Hepatocyte (in vitro differentiated cells): ENCODE measurements at regions not wholly inside any gene's neighbourhood (a gene's known extent, or its start where the extent isn't known, plus 50 kb on each side); places are given as distances from the start of the nearest gene placed in this dataset.

Source experiments
- DNase-seq: peaks from one replicate; pipeline ENCODE4 v3.0.0-alpha.2; 2016; ENCODE audit warnings: low spot score
- H2AFZ ChIP-seq: fragments of 200-600 bp; sonication (generic); 2 replicates; pipeline ENCODE4 v1.6.0; 2016; ENCODE audit warnings: antibody characterized with exemption, mild to moderate bottlenecking
- H3K27ac ChIP-seq: fragments of 200-600 bp; sonication (generic); 2 replicates; pipeline ENCODE4 v1.5.1; 2016; ENCODE audit warnings: mild to moderate bottlenecking
- H3K27me3 ChIP-seq: fragments of 200-600 bp; sonication (generic); 2 replicates; pipeline ENCODE4 v1.6.1; 2016
- H3K36me3 ChIP-seq: fragments of 200-600 bp; sonication (generic); replicated peaks from 2 replicates; pipeline ENCODE4 v1.5.1; 2016; ENCODE audit warnings: low read depth; ENCODE audit not compliant: insufficient read depth
- H3K4me1 ChIP-seq: fragments of 200-600 bp; sonication (generic); 2 replicates; pipeline ENCODE4 v1.5.1; 2016; ENCODE audit warnings: mild to moderate bottlenecking, moderate library complexity; ENCODE audit not compliant: insufficient read depth
- H3K4me2 ChIP-seq: fragments of 200-600 bp; sonication (generic); 2 replicates; pipeline ENCODE4 v1.6.0; 2016
- H3K4me3 ChIP-seq: fragments of 200-600 bp; sonication (generic); 2 replicates; pipeline ENCODE4 v1.5.1; 2016; ENCODE audit warnings: mild to moderate bottlenecking
- H3K79me2 ChIP-seq: fragments of 200-600 bp; sonication (generic); 2 replicates; pipeline ENCODE4 v1.6.0; 2017; ENCODE audit warnings: mild to moderate bottlenecking
- H3K9me2 ChIP-seq: fragments of 200-600 bp; sonication (generic); replicated peaks from 2 replicates; pipeline ENCODE4 v1.6.0; 2017; ENCODE audit warnings: mild to moderate bottlenecking; ENCODE audit not compliant: insufficient read depth
- H3K9me3 ChIP-seq: fragments of 200-600 bp; sonication (generic); 2 replicates; pipeline ENCODE4 v1.5.1; 2016; ENCODE audit warnings: low read depth, mild to moderate bottlenecking
- H4K20me1 ChIP-seq: fragments of 200-600 bp; sonication (generic); 2 replicates; pipeline ENCODE4 v1.6.0; 2016; ENCODE audit warnings: mild to moderate bottlenecking; ENCODE audit not compliant: insufficient read depth, poor library complexity, severe bottlenecking
- EZH2 ChIP-seq: fragments of 200-600 bp; sonication (generic); IDR thresholded peaks from 2 replicates; pipeline ENCODE4 v1.6.1; 2016; ENCODE audit warnings: antibody characterized with exemption, mild to moderate bottlenecking, borderline replicate concordance
- EZH2phosphoT487 ChIP-seq: fragments of 200-600 bp; sonication (generic); IDR thresholded peaks from one replicate; pipeline ENCODE4 v1.6.1; 2018; ENCODE audit warnings: antibody characterized with exemption, mild to moderate bottlenecking, low read depth, moderate library complexity; ENCODE audit not compliant: unreplicated experiment, severe bottlenecking
- WGBS: methylation state at CpG from one replicate; pipeline ENCODE4 v1.1.6; 2016; ENCODE audit warnings: low lambda C conversion rate; ENCODE audit errors: missing lambda C conversion rate; 5-methylcytosine and 5-hydroxymethylcytosine counted together
- TF ChIP-seq, protein P1 (sequence below): fragments of 200-600 bp; sonication (generic); IDR thresholded peaks from 2 replicates; pipeline ENCODE4 v1.5.1; 2016; ENCODE audit warnings: antibody characterized with exemption, mild to moderate bottlenecking; ENCODE audit not compliant: poor library complexity

DNA sequence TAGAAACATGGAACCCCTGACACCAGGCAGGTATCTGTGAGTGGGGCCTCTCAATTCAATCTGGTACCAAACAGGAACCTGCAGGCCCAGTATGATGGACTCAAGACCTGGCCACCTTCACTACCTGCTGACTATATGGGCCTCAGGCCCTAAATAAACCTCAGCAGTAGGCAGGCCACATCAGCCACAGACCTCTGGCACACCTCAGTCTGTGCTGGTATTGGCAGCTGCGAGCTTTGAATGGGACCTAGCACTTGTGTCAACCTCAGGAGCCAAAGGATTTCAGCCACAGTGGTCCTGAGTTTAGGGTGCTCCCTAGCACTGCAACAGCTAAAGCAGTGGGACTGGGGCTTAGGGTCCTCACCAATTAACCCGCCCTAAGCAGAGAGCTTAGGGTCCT, 325.5 kb downstream of the ZNF608 start:
- Histone ChIP-seq H3K79me2 (no peaks in the 10 kb centered on the region), H3K9me2 (no peaks in the 10 kb centered on the region), H3K27ac (no peak overlapping the region), H3K4me1 (no peaks in the 10 kb centered on the region), H3K27me3 (no peaks in the 10 kb centered on the region), H4K20me1 (no peaks in the 10 kb centered on the region), H3K4me2 (no peak overlapping the region), H3K36me3 (no peaks in the 10 kb centered on the region), H2AFZ (no peak overlapping the region), H3K4me3 (no peak overlapping the region), H3K9me3 (no peaks in the 10 kb centered on the region)
- DNase-seq = no peak
- WGBS = 50% methylated on average over 2 of the region's 2 CpGs
- TF ChIP-seq, protein P1, sequence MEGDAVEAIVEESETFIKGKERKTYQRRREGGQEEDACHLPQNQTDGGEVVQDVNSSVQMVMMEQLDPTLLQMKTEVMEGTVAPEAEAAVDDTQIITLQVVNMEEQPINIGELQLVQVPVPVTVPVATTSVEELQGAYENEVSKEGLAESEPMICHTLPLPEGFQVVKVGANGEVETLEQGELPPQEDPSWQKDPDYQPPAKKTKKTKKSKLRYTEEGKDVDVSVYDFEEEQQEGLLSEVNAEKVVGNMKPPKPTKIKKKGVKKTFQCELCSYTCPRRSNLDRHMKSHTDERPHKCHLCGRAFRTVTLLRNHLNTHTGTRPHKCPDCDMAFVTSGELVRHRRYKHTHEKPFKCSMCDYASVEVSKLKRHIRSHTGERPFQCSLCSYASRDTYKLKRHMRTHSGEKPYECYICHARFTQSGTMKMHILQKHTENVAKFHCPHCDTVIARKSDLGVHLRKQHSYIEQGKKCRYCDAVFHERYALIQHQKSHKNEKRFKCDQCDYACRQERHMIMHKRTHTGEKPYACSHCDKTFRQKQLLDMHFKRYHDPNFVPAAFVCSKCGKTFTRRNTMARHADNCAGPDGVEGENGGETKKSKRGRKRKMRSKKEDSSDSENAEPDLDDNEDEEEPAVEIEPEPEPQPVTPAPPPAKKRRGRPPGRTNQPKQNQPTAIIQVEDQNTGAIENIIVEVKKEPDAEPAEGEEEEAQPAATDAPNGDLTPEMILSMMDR = no peak
- TF ChIP-seq EZH2 (no peak), EZH2phosphoT487 (no peak)

DNA sequence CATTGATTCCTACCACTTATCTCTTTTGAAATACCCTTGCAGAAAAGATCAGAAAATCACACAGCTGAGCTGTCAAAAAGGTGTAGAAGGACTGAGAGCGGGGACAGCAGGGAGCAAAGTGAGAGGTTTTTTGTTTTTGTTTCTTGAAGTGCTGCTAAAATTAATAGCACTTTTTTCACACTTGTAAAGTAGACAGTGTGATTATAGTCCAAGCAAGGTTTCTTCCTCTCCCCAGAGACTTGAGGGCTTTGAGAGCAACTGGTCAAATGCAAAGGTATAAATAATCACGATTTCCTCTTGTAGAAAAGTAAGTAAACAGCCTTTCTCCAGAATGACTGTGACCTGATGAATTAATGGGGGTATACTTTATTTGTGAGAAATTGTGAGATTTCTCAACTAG, 326.9 kb downstream of the ZNF608 start:
- Histone ChIP-seq H3K4me1 (no peaks in the 10 kb centered on the region), H3K27ac (no peak overlapping the region), H3K4me2 (no peak overlapping the region), H4K20me1 (no peaks in the 10 kb centered on the region), H3K4me3 (no peak overlapping the region), H3K79me2 (no peaks in the 10 kb centered on the region), H3K9me3 (no peaks in the 10 kb centered on the region), H3K9me2 (no peaks in the 10 kb centered on the region), H2AFZ (no peak overlapping the region), H3K27me3 (no peaks in the 10 kb centered on the region), H3K36me3 (no peaks in the 10 kb centered on the region)
- no peak for DNase-seq
- 82% methylated on average over 2 of the region's 2 CpGs for WGBS
- no peak for TF ChIP-seq EZH2
- TF ChIP-seq, protein P1 = no peak
- no peak for TF ChIP-seq EZH2phosphoT487

DNA sequence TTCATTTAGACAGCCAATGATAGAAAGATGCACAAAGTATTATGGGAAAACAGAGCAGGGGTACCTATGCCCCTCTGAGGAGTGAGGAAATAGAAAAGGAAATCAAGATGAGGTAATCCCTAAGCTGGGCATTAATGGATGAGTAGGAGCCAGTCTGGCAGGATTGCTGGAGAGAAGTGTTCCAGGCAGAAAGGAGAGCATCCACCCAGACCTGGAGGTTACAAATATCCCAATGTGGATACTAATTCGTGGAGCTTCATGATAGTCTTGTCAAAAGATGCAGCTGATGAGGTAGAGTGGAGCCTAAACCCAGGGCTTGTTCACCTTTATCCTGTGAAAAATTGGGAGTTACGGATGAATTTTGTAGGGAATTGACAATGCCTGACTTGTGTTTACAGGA, 328.0 kb downstream of the ZNF608 start:
- no peaks in the 10 kb centered on the region for H3K9me2 ChIP-seq
- WGBS = 95% methylated on average over 2 of the region's 2 CpGs

DNA sequence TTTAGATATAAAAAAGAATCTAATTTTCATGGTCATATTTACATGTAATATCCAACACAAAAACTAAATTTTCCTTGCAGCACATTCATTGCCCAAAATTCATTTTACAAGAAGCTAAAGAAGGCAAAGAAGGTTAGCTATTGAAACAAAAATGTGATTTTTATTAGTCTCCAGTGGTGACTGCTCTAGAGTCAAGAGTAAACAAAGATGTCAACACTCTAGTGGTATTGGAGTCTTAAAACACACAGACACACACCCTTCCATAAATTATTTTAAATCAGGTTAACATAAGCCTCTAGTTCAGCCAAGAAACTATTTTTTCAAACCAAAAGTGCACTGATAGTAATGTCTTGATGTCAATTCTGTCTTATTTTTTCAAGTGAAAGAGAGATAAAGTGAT, 329.2 kb downstream of the ZNF608 start:
- Histone ChIP-seq H3K9me3 (no peaks in the 10 kb centered on the region), H3K27me3 (no peaks in the 10 kb centered on the region), H2AFZ (no peak overlapping the region), H3K4me3 (no peak overlapping the region), H4K20me1 (no peaks in the 10 kb centered on the region), H3K9me2 (no peaks in the 10 kb centered on the region), H3K4me2 (no peak overlapping the region), H3K79me2 (no peaks in the 10 kb centered on the region), H3K36me3 (no peaks in the 10 kb centered on the region), H3K4me1 (no peaks in the 10 kb centered on the region), H3K27ac (no peak overlapping the region)
- TF ChIP-seq EZH2phosphoT487 (no peak), EZH2 (no peak)
- TF ChIP-seq, protein P1 = no peak
- no peak for DNase-seq

More for the DNA sequence above, 328.0 kb downstream of the ZNF608 start:
- Histone ChIP-seq H3K36me3 (no peaks in the 10 kb centered on the region), H3K4me1 (no peaks in the 10 kb centered on the region), H3K4me3 (no peak overlapping the region), H2AFZ (no peak overlapping the region), H3K79me2 (no peaks in the 10 kb centered on the region), H3K27me3 (no peaks in the 10 kb centered on the region), H4K20me1 (no peaks in the 10 kb centered on the region), H3K9me3 (no peaks in the 10 kb centered on the region), H3K27ac (no peak overlapping the region), H3K4me2 (no peak overlapping the region)
- DNase-seq = no peak
- TF ChIP-seq EZH2phosphoT487 (no peak), EZH2 (no peak)
- TF ChIP-seq, protein P1 = no peak
